HuH-7.5 (cell line): ENCODE measurements at regions not wholly inside any gene's neighbourhood (a gene's known extent, or its start where the extent isn't known, plus 50 kb on each side); places are given as distances from the start of the nearest gene placed in this dataset.
"Not testable (repeated sequence)": the region's sequence is repeated elsewhere in the genome, so short reads cannot be mapped to it uniquely, and the experiment has no call there.

ENCODE experiments used
- DNase-seq: peaks from one replicate; pipeline ENCODE4 v3.0.0; 2011; ENCODE audit warnings: low spot score

GRCh38 chr4:12579172-12579571 is 905.0 kb downstream of the RAB28 start:
- DNase-seq: no peak

DNA sequence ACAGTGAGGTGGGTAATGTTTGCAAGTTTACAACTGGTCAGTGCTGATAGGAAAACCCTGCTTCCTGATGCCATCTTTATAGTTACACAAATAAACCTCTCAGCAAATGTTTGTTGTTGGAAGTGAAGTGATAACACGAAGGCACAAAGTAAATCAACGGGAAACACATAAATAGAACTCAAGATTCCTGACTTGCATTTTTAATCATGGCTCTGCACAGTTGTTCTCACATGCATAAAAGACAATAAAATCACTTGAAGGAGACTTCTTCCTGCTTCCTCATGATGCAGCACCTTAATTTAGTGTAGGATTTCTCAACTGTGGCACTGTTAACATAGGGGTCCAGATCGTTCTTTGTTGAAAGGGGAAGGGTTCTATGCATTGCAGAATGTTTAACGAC is 907.7 kb downstream of the RAB28 start:
- DNase-seq: no peak

DNA sequence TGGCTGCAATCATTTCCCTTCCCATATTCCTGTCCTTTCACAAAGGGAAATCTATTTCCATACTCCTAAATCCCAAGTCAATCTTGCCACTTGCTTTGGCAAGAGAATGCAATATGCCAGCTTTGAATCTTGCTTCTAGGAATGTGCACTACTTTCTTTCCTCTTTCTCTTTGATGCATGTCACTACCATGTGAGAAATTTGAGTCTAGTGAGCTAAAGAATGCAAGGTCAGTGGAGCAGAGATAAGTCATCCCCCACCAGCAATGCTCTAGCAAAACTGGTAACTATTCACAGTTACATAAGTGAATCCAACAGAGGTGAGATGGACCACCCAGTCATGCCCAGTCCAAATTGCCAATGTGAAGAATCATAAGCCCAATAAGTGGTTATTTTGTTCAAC is 910.4 kb downstream of the RAB28 start:
- DNase-seq: no peak

- DNase-seq: no peak
Observed at GRCh38 chr4:12562476-12563140, 921.5 kb downstream of the RAB28 start.

- no peak for DNase-seq
Observed at GRCh38 chr4:12562021-12562420, 922.1 kb downstream of the RAB28 start.

GRCh38 chr4:12555011-12555410 is 929.1 kb downstream of the RAB28 start:
- no peak for DNase-seq

- DNase-seq: no peak
Observed at GRCh38 chr4:12548678-12549077, 935.5 kb downstream of the RAB28 start.

- DNase-seq: no peak
Observed at GRCh38 chr4:12545812-12546211, 938.3 kb downstream of the RAB28 start.

- DNase-seq: no peak
Observed at GRCh38 chr4:12538162-12538561, 946.0 kb downstream of the RAB28 start.

DNA sequence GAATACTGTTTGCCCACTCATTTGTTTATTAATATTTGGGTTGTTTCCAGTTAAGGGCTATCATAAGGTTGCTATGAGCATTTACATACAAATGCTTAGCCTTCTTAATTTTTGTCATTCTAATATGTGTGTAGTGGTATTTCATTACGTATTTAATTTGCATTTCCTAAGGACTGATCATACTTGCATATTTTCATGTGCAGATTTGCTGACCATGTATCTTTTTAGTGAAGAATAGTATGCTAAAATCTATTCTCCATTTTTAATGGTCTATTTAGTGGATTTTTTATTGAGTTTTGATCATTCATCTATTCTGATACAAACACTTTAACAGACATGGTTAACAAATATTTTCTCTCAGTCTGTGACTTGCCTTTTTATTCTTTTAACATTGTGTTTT is 949.5 kb downstream of the RAB28 start:
- no peak for DNase-seq

- no peak for DNase-seq
Observed at GRCh38 chr4:12519426-12519825, 964.7 kb downstream of the RAB28 start.

- no peak for DNase-seq
Observed at GRCh38 chr4:12507868-12508481, 976.2 kb downstream of the RAB28 start.

- no peak for DNase-seq
Observed at GRCh38 chr4:12500409-12500808, 983.7 kb downstream of the RAB28 start.

DNA sequence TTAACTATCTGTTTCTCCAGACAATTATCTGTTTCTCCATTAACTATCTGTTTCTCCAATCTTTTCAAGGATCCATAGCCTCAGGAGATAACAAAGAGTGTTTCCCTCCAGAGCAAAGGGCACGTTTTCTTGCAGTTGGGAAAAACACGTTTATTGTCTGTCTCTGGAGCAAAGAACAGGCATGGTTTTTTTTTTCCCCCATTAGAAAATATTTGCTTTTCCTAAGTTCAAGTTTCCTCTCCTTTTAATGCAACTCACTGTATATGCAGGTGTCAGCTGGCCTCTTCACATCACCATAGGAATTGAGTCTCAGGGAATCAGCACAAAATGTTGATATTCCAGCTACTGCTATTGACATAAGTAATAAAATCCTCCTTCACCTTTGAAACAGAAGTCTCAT is 984.4 kb downstream of the RAB28 start:
- DNase-seq: no peak

DNA sequence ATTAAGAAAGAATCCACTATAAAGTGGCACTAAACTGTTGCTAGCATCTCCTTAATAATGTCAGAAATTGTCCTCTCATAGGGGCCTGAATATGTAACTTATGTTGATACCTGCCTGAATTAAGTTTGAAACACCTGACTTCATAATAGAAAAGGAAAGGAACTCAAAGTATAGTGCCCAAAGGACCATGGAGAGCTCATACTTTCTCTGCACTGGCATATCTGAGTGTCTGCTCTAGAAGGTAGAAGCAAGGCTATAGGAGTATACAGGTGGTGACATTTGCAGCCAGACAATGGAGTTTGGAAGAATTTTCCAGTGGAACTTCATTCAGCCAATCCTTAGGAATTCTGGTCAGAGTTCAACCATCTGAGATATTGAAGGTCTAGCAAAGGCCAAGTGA is 988.9 kb downstream of the RAB28 start:
- DNase-seq: no peak

DNA sequence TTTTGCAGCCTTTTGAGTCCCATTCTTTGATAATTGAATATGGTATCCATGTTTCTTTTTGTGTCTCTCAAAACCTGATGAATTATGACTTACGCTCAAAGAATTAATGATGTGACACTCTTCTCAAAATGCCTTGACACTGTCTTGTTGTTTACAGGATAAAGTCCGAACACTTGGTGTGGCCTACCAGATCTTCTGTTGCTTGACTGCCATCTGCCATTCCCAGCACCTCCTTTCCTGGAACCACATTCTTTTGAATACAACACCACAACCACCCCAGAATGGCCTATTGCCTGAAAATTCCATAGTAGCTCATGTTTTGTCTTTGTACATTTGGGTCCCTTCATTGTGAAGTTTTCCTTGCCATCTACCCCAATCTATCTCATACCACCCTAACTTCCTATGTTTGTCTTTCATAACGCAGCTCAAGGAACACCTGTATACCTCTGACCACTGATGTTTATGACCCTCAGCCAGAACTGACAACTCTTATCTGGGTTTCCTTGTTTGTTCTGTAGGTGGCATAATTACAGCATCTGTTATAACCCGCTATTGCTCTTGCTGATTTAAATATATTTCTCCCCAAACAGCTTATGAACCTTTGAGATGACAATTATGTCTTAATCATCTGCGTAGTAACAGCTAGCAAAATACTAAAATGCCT is 991.3 kb downstream of the RAB28 start:
- no peak for DNase-seq

DNA sequence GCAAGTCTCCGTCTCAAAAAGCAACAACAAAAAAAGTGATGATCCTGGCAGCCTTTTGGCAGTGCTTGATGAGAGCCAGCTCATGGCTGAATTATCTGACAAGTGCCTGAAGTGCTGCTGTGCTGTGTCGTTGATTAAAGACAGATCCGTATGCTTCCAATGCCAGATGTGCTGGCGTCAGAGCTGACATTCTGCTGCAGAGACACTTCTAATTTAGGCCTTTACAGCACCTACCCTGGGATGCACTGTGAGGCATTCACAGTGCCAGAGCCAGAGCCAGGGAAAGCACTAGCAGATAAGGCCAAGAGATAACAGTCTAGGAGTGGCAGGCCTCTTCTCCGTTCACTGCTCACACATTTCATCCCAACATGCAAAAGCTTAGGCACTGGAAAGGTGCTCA is 995.5 kb downstream of the RAB28 start:
- DNase-seq: no peak

GRCh38 chr4:12487000-12487399 is 997.1 kb downstream of the RAB28 start:
- no peak for DNase-seq

- DNase-seq: no peak
Observed at GRCh38 chr4:12472087-12472486, 1012.1 kb downstream of the RAB28 start.

DNA sequence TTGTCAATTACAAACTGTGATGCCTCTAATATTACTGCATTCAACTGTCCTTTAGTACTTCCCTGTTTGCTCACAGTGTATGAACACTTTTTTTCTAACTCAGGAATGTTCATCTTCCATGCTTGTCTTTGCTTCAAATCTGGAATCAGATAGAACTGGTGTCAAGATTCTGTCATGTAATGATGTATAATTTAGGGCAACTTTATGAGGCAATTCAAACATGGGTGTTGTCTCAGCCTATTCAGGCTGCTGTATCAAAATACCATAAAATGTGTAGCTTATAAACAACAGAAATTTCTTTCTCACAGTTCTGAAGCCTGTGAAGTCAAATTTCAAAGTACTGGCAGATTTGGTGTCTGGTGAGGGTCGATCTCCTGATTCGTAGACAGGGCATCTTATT is 1012.9 kb downstream of the RAB28 start:
- no peak for DNase-seq

DNA sequence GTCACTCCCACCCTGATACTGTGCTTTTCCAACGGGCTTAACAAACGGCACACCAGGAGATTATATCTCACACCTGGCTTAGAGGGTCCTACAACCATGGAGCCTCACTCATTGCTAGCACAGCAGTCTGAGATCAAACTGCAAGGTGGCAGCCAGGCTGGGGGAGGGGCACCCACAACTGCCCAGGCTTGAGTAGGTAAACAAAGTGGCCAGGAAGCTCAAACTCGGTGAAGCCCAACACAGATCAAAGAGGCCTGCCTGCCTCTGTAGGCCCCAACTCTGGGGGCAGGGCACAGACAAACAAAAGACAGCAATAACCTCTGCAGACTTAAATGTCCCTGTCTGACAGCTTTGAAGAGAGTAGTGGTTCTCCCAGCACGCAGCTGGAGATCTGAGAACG is 1022.6 kb downstream of the RAB28 start:
- DNase-seq: not testable (repeated sequence)

DNA sequence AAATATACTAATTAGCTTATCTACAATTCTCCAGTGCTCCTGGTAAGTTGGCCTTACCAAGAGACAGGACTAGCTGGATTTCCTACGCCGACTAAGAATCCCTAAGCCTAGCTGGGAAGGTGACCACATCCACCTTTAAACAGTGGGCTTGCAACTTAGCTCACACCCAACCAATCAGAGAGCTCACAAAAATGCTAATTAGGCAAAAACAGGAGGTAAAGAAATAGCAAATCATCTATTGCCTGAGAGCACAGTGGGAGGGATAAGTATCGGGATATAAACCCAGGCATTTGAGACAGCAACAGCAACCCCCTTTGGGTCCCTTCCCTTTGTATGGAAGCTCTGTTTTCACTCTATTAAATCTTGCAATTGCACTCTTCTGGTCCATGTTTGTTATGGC is 1025.0 kb downstream of the RAB28 start:
- no peak for DNase-seq

DNA sequence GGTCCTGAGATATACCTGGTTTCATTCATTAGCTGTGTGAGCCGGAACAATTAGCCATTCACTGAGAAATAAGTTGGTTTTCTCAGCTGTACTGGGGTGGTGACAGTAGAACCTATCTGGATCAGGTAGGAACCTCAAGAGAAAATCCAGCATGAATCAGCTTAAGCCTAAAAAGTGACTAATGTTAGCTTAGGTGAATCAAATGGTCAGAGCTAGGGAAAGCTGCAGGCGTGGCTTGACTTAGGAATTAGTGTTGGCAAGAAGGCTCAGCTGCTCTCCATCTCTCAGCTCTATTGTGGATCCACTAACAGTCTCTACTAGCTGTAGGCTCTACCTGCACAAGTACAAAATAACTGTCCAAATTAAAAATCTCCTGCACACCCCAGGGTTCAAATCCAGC is 1025.5 kb downstream of the RAB28 start:
- no peak for DNase-seq

- DNase-seq: no peak
Observed at GRCh38 chr4:12452291-12452690, 1023.6 kb upstream of the HS3ST1 start.
